ENCODE measurements at regions not wholly inside any gene's neighbourhood (a gene's known extent, or its start where the extent isn't known, plus 50 kb on each side); places are given as distances from the start of the nearest gene placed in this dataset.

- Histone ChIP-seq H3K4me1 (peaks cover 0 to 35% (median 9%) of the 10 kb centered on the region in 9 donors), H3K27me3 (no peaks in the 10 kb centered on the region), H3K36me3 (no peaks in the 10 kb centered on the region), H3K27ac (peak overlapping the region in 4 of 10 donors; percentile 4 to 88 (median 83)), H3K9me3 (peaks cover 0 to 4% (median 0%) of the 10 kb centered on the region in 11 donors), H3K4me3 (no peak overlapping the region)
- no peak for ATAC-seq
- DNase-seq: no peak
- TF ChIP-seq CTCF (IDR thresholded peaks at IDR 0.05): no peak
- intact Hi-C loops (cut with DNase I): loop anchor here in 1 of 10 donors (10.0 kb wide), 1 partner anchor 111 kb away; no protein-coding TSS in a partner anchor
Measured at GRCh38 chr15:87493803-87494202, 762.7 kb downstream of the NTRK3 start.

DNA sequence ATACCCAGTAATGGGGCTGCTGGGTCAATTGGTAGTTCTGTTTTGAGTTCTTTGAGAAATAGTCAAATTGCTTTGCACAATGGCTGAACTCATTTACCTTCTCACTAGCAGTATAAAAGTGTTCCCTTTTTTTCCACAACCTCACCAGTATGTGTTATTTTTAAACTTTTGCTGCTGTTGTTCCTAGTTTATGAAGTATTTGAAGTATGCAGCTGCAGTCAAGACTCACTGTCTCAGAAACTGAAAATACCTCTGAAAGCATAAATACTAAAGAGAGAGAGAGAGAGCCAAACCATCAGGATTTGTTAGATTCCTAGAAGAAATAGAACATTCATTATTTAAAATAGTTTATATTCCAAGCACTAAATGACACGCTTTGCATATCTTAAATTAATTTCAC is 764.2 kb downstream of the NTRK3 start:
- Histone ChIP-seq H3K9me3 (peaks cover 0 to 4% (median 0%) of the 10 kb centered on the region in 11 donors), H3K27ac (peak overlapping the region in 1 of 10 donors; percentile 82), H3K4me1 (peaks cover 0 to 42% (median 14%) of the 10 kb centered on the region in 9 donors), H3K36me3 (no peaks in the 10 kb centered on the region), H3K27me3 (no peaks in the 10 kb centered on the region), H3K4me3 (no peak overlapping the region)
- intact Hi-C loops (cut with DNase I): loop anchor here in 1 of 10 donors (10.0 kb wide), 1 partner anchor 112 kb away; no protein-coding TSS in a partner anchor
- TF ChIP-seq CTCF (IDR thresholded peaks at IDR 0.05): no peak
- ATAC-seq (no peak), DNase-seq (no peak)
- 89 to 93% methylated on average over 1 of the region's 1 CpG for WGBS, 2 donors

- no peaks in the 10 kb centered on the region for H3K27me3 ChIP-seq
- intact Hi-C loops (cut with DNase I): loop anchor here in 1 of 10 donors (10.0 kb wide), 1 partner anchor 114 kb away; no protein-coding TSS in a partner anchor
- TF ChIP-seq CTCF (IDR thresholded peaks at IDR 0.05): no peak
- no peak for DNase-seq
- H3K4me1 ChIP-seq: peaks cover 0 to 36% (median 5%) of the 10 kb centered on the region in 9 donors
- peaks cover 0 to 4% (median 0%) of the 10 kb centered on the region in 11 donors for H3K9me3 ChIP-seq
- H3K4me3 ChIP-seq: no peak overlapping the region
- ATAC-seq: no peak
- 72 to 84% methylated on average over 4 of the region's 4 CpGs for whole genome bisulfite sequencing, 2 donors
- no peak overlapping the region for H3K27ac ChIP-seq
- H3K36me3 ChIP-seq: no peaks in the 10 kb centered on the region
Measured at GRCh38 chr15:87490666-87491065, 765.9 kb downstream of the NTRK3 start.

DNA sequence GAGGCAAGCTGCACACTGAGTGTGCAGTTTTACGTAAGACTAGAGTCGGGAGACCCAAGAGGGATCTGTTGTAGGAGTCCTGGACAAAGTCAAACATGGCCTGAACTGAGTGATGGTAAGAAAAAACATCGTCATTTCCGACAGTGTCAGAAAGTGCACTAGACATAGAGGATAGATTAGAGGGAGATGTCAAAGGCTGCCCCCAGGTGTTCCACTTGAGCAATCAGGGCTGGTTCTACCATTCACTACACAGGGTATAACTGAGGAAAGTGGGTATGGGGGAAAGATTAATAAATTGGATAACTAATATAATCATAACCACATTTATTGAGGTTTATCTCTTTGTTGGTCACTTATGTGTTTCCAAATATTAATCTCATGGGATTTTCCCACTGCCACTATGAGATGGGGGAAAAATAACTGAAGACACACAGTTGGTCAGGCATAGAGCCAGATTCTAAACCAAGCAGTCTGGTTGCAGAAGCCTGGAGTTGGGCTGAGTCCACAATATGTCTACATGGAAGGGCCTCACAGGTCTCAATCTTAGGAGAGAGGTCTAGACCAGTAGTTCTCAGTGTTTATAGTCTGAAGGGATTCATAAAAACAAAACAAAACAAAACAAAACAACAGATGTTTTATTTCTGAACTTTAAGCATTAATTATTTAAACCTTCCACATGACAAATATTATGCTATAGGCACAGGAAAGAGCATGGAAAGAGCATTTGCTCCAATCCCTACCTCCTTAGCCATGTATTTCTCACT is 766.5 kb downstream of the NTRK3 start:
- Histone ChIP-seq H3K27ac (peak overlapping the region in 1 of 10 donors; percentile 20), H3K4me1 (peaks cover 0 to 36% (median 5%) of the 10 kb centered on the region in 9 donors), H3K4me3 (no peak overlapping the region), H3K27me3 (no peaks in the 10 kb centered on the region), H3K36me3 (no peaks in the 10 kb centered on the region), H3K9me3 (peaks cover 0 to 4% (median 0%) of the 10 kb centered on the region in 11 donors)
- no peak for TF ChIP-seq CTCF (IDR thresholded peaks at IDR 0.05)
- 69 to 73% methylated on average over 4 of the region's 4 CpGs for WGBS, 2 donors
- intact Hi-C loops (cut with DNase I): loop anchor here in 1 of 10 donors (10.0 kb wide), 1 partner anchor 115 kb away; no protein-coding TSS in a partner anchor
- DNase-seq (no peak), ATAC-seq (no peak)
